Mesenchymal stem cell (in vitro differentiated cells and primary cell): ENCODE measurements at regions not wholly inside any gene's neighbourhood (a gene's known extent, or its start where the extent isn't known, plus 50 kb on each side); places are given as distances from the start of the nearest gene placed in this dataset.

Source experiments
- DNase-seq: peaks from one replicate; pipeline ENCODE4 v3.0.0-alpha.2; 2013
- H2AFZ ChIP-seq: one replicate; pipeline ENCODE4 v1.6.1; 2013; ENCODE audit warnings: low read depth, mild to moderate bottlenecking, control low read depth, inconsistent platforms, low read length, moderate library complexity
- H2AK5ac ChIP-seq: 2 replicates; pipeline ENCODE4 v1.6.1; 2013; ENCODE audit warnings: low read length, moderate library complexity, mild to moderate bottlenecking, inconsistent platforms; ENCODE audit not compliant: severe bottlenecking
- H2BK120ac ChIP-seq: one replicate; pipeline ENCODE4 v1.6.1; 2013; ENCODE audit warnings: low read depth, mild to moderate bottlenecking, inconsistent platforms, low read length, moderate library complexity
- H2BK12ac ChIP-seq, 2 experiments: one replicate each; pipeline ENCODE4 v1.6.1; 2013; ENCODE audit warnings: inconsistent platforms in 2 of 2, low read length in 2 of 2, mild to moderate bottlenecking in 2 of 2, moderate library complexity in 2 of 2, control low read depth in 1 of 2
- H2BK15ac ChIP-seq: one replicate; pipeline ENCODE4 v1.6.1; 2013; ENCODE audit warnings: mild to moderate bottlenecking, low read depth, inconsistent platforms; ENCODE audit not compliant: poor library complexity, severe bottlenecking
- H2BK5ac ChIP-seq: 2 replicates; pipeline ENCODE4 v1.6.1; 2013; ENCODE audit warnings: low read depth, mild to moderate bottlenecking, low read length, control low read depth, inconsistent platforms; ENCODE audit not compliant: poor library complexity, severe bottlenecking
- H3K14ac ChIP-seq, 2 experiments: one replicate each; pipeline ENCODE4 v1.6.1; 2013; ENCODE audit warnings: inconsistent platforms in 2 of 2, low read length in 2 of 2, control low read depth in 1 of 2, mild to moderate bottlenecking in 1 of 2, moderate library complexity in 1 of 2
- H3K18ac ChIP-seq, 2 experiments: one replicate each; pipeline ENCODE4 v1.6.1; 2013; ENCODE audit warnings: inconsistent platforms in 2 of 2, low read length in 2 of 2, control low read depth in 1 of 2, low read depth in 1 of 2, mild to moderate bottlenecking in 1 of 2
- H3K23ac ChIP-seq, 2 experiments: one replicate each; pipeline ENCODE4 v1.6.1; 2013; ENCODE audit warnings: inconsistent platforms in 2 of 2, low read length in 2 of 2, mild to moderate bottlenecking in 2 of 2, moderate library complexity in 2 of 2, control low read depth in 1 of 2
- H3K27ac ChIP-seq: 2 replicates; pipeline ENCODE4 v1.5.1; 2013; ENCODE audit warnings: mild to moderate bottlenecking, moderate library complexity, low read length, control low read depth, inconsistent platforms; ENCODE audit not compliant: poor library complexity, severe bottlenecking
- H3K27me3 ChIP-seq, 2 experiments: 2 replicates each; pipeline versions ENCODE4 v1.6.1 to v1.7.0; 2013; ENCODE audit warnings: low read length in 2 of 2, mild to moderate bottlenecking in 2 of 2, moderate library complexity in 2 of 2, control low read depth in 1 of 2, inconsistent platforms in 1 of 2; ENCODE audit not compliant: control insufficient read depth in 1 of 2, insufficient read depth in 1 of 2
- H3K36me3 ChIP-seq, 2 experiments: 2 replicates each; pipeline versions ENCODE4 v1.6.1 to v1.7.0; 2013; ENCODE audit warnings: low read length in 2 of 2, control low read depth in 1 of 2, inconsistent platforms in 1 of 2, low read depth in 1 of 2, mild to moderate bottlenecking in 1 of 2; ENCODE audit not compliant: insufficient read depth in 2 of 2, control insufficient read depth in 1 of 2
- H3K4ac ChIP-seq, 2 experiments: one replicate each; pipeline ENCODE4 v1.6.1; 2013; ENCODE audit warnings: inconsistent platforms in 2 of 2, low read length in 2 of 2, mild to moderate bottlenecking in 2 of 2, moderate library complexity in 2 of 2, control low read depth in 1 of 2, low read depth in 1 of 2
- H3K4me1 ChIP-seq: 2 replicates; pipeline ENCODE4 v1.6.1; 2013; ENCODE audit warnings: low read depth, low read length, control low read depth; ENCODE audit not compliant: control insufficient read depth, insufficient read depth
- H3K4me2 ChIP-seq: 2 replicates; pipeline ENCODE4 v1.6.1; 2013; ENCODE audit warnings: low read length, mild to moderate bottlenecking, inconsistent platforms; ENCODE audit not compliant: poor library complexity, severe bottlenecking
- H3K4me3 ChIP-seq, 2 experiments: 2 replicates each; pipeline versions ENCODE4 v1.5.1 to v1.7.0; 2013; ENCODE audit warnings: low read length in 2 of 2, mild to moderate bottlenecking in 2 of 2, control low read depth in 1 of 2, low read depth in 1 of 2; ENCODE audit not compliant: insufficient read depth in 1 of 2
- H3K79me1 ChIP-seq: replicated peaks from 2 replicates; pipeline ENCODE4 v1.6.1; 2013; ENCODE audit warnings: mild to moderate bottlenecking, control low read depth, low read length, inconsistent platforms; ENCODE audit not compliant: poor library complexity, severe bottlenecking
- H3K9ac ChIP-seq: 2 replicates; pipeline ENCODE4 v1.7.0; 2013; ENCODE audit warnings: mild to moderate bottlenecking, low read length, moderate library complexity
- H3K9me3 ChIP-seq: 2 replicates; pipeline ENCODE4 v1.7.0; 2013; ENCODE audit warnings: mild to moderate bottlenecking, low read length; ENCODE audit not compliant: control insufficient read depth
- H4K8ac ChIP-seq: one replicate; pipeline ENCODE4 v1.6.1; 2013; ENCODE audit warnings: inconsistent platforms, mild to moderate bottlenecking, low read length, moderate library complexity
- H4K91ac ChIP-seq: one replicate; pipeline ENCODE4 v1.6.1; 2013; ENCODE audit warnings: mild to moderate bottlenecking, low read length, inconsistent platforms
- WGBS: methylation state at CpG from one replicate; pipeline ENCODE4 v1.1.7; 2013; ENCODE audit warnings: mixed read lengths; 5-methylcytosine and 5-hydroxymethylcytosine counted together

DNA sequence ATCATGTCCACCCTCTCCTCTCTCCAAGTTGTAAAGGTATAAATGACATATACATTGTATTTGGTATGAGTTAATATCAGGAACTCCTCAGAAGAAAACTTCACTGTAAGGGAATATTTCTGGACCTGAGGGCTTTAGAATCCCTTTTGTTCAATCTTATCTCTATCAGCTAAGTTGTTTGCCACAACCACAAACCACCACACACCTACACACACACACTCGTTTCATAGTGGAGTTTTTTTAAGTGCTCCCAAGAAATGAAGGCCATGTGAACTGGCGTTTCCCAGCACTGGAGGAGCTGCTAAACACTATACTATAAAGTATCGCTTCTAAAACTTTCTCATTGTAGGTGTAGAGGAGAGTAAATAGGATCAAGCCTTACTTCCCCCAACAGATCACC lies 64.8 kb upstream of the GHITM start:
- no peak overlapping the region for H2BK120ac ChIP-seq
- no peak overlapping the region for H3K23ac ChIP-seq
- H4K8ac ChIP-seq: no peak overlapping the region
- no peak overlapping the region for H2AK5ac ChIP-seq
- H3K4me2 ChIP-seq: no peak overlapping the region
- no peak overlapping the region for H3K18ac ChIP-seq
- H4K91ac ChIP-seq: no peak overlapping the region
- no peak overlapping the region for H3K4ac ChIP-seq
- H3K79me1 ChIP-seq: no peaks in the 10 kb centered on the region
- DNase-seq: no peak
- H2BK15ac ChIP-seq: no peak overlapping the region
- no peak overlapping the region for H3K14ac ChIP-seq
- 80% methylated on average over 1 of the region's 3 CpGs for WGBS
- no peak overlapping the region for H2AFZ ChIP-seq
- no peaks in the 10 kb centered on the region for H3K36me3 ChIP-seq
- no peaks in the 10 kb centered on the region for H3K27me3 ChIP-seq
- no peaks in the 10 kb centered on the region for H3K9me3 ChIP-seq
- H3K9ac ChIP-seq: peak overlapping the region; percentile 47
- no peak overlapping the region for H3K27ac ChIP-seq
- H2BK12ac ChIP-seq: no peak overlapping the region
- H3K4me3 ChIP-seq: no peak overlapping the region
- peaks cover 5% of the 10 kb centered on the region for H3K4me1 ChIP-seq
- H2BK5ac ChIP-seq: no peak overlapping the region

DNA sequence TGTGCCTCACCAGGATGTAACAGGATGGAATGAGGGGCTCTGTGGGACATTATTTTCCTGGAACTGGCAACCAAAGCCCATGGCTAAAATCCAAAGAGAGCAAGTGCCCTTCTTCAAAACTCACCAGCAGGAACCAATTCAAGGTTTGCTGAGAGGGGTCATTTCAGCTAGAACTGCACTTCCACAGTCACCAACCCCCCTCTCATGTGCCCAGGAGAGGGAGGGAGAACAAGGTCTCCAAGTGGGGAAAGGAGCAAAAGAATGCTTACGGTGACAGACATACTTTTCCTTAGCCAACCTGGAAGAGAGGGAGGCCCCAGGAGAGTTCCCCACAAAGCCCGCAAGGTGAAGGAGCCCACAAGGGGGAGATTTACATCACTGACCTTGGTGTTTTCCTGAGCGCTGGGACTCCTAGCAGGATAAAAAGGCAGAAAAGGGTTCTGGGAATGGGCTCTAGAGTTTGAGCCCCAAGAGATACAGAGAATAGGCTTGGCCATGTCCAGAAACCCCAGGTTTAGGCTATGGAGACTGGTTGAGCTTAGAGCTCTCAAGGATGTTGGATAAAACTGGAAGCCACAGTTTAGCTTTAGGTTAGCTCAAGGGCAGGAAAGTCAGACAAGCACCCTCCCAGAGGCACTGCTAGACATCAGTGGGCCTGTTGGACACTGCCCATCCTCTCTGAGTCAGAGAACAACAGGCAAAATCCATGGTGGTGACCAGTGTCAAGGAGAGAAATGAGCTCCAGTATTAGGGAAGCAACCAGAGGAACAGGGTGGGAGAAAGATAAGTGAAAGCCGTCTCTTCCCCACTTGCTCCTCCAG lies 63.9 kb upstream of the GHITM start:
- Histone ChIP-seq H2BK5ac (no peak overlapping the region), H3K4ac (no peak overlapping the region), H3K4me1 (peaks cover 5% of the 10 kb centered on the region), H2BK120ac (no peak overlapping the region), H4K91ac (no peak overlapping the region), H3K9ac (peak overlapping the region; percentile 47), H3K18ac (peak overlapping the region in 1 of 2 experiments; percentile 67), H2BK15ac (no peak overlapping the region), H3K23ac (no peak overlapping the region), H3K9me3 (no peaks in the 10 kb centered on the region), H3K4me3 (no peak overlapping the region), H4K8ac (no peak overlapping the region), H3K27ac (peak overlapping the region; percentile 23), H3K4me2 (no peak overlapping the region), H3K79me1 (no peaks in the 10 kb centered on the region), H2AFZ (no peak overlapping the region), H2BK12ac (peak overlapping the region; percentile 76 to 88), H3K14ac (no peak overlapping the region), H3K27me3 (no peaks in the 10 kb centered on the region), H2AK5ac (peak overlapping the region; percentile 63), H3K36me3 (no peaks in the 10 kb centered on the region)
- DNase-seq: no peak
- WGBS: 93% methylated on average over 4 of the region's 4 CpGs

DNA sequence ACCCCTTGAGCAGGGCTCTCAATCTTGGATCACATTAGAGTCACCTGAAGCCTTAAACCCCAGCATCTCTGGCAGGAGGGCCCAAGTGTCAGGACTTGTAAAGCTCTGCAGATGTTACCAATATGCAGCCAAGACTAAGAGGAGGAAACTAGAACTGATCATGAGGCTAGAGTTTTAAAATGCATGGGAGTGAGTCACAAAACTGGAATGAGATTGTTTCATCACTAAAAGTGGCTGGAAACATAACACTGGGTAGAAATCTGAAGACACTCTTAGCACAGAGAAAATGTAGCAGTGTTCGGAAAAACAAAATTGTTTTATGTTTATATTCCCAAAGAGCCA lies 63.3 kb upstream of the GHITM start:
- WGBS: no CpG with 5 or more reads among the region's 1 CpG
- Histone ChIP-seq H3K4me3 (peak overlapping the region in 1 of 2 experiments; percentile 28), H3K18ac (peak overlapping the region in 1 of 2 experiments; percentile 67), H4K8ac (no peak overlapping the region), H3K14ac (no peak overlapping the region), H3K79me1 (no peaks in the 10 kb centered on the region), H2AFZ (no peak overlapping the region), H2BK12ac (no peak overlapping the region), H2BK5ac (no peak overlapping the region), H2BK15ac (no peak overlapping the region), H3K27ac (peak overlapping the region; percentile 23), H3K36me3 (no peaks in the 10 kb centered on the region), H3K4ac (no peak overlapping the region), H4K91ac (no peak overlapping the region), H2BK120ac (no peak overlapping the region), H3K27me3 (no peaks in the 10 kb centered on the region), H3K9me3 (no peaks in the 10 kb centered on the region), H3K23ac (no peak overlapping the region), H3K4me2 (no peak overlapping the region), H3K9ac (peak overlapping the region; percentile 84), H2AK5ac (no peak overlapping the region), H3K4me1 (peaks cover 5% of the 10 kb centered on the region)
- DNase-seq: peak; percentile 84

DNA sequence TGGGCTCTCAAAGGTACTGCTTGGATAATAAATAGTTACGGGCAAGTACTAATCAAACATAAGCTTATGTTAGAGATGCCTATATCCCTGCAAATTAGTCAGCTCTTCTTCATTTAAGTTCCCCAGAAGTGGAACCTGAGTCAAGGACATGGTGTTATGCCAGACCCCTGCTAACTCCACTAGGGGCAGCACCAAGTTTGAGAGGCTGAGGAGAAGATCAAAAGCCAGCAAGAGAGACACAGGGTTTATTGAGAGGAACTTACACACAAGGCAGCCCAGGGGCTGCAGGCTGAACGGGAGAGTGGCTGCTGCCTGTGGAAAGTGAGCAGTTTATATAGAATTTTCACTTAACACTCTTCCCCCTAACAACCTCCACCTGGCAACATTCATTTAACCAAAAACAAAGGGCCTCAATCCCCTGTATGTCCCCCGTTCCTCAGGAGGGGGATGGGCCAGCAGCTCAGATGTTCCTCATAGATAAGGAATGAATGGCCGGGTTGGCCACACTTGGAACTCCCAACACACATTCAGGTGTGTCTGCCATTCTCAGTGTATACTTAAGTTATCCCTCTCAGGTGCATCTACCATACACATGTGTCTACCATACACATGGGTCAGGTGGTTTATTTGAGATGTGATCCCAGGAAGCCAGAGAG lies 62.6 kb upstream of the GHITM start:
- peak; percentile 72 for DNase-seq
- Histone ChIP-seq H3K4ac (no peak overlapping the region), H2BK12ac (peak overlapping the region in 1 of 2 experiments; percentile 72), H3K79me1 (no peaks in the 10 kb centered on the region), H3K14ac (no peak overlapping the region), H2BK120ac (peak overlapping the region; percentile 9), H3K4me1 (peaks cover 5% of the 10 kb centered on the region), H3K27ac (peak overlapping the region; percentile 47), H3K23ac (no peak overlapping the region), H2BK15ac (no peak overlapping the region), H3K36me3 (no peaks in the 10 kb centered on the region), H3K9me3 (no peaks in the 10 kb centered on the region), H3K4me3 (peak overlapping the region in 1 of 2 experiments; percentile 28), H2BK5ac (no peak overlapping the region), H4K8ac (peak overlapping the region; percentile 12), H2AK5ac (no peak overlapping the region), H3K27me3 (no peaks in the 10 kb centered on the region), H3K9ac (peak overlapping the region; percentile 84), H3K4me2 (no peak overlapping the region), H3K18ac (peak overlapping the region in 1 of 2 experiments; percentile 23), H4K91ac (no peak overlapping the region), H2AFZ (no peak overlapping the region)
- WGBS: 72% methylated on average over 3 of the region's 4 CpGs
